ENCODE measurements at regions not wholly inside any gene's neighbourhood (a gene's known extent, or its start where the extent isn't known, plus 50 kb on each side); places are given as distances from the start of the nearest gene placed in this dataset.
A peak's percentile ranks its signal among the peaks of the same experiment; 100 is the strongest.
"Not testable (repeated sequence)": the region's sequence is repeated elsewhere in the genome, so short reads cannot be mapped to it uniquely, and the experiment has no call there.

DNA sequence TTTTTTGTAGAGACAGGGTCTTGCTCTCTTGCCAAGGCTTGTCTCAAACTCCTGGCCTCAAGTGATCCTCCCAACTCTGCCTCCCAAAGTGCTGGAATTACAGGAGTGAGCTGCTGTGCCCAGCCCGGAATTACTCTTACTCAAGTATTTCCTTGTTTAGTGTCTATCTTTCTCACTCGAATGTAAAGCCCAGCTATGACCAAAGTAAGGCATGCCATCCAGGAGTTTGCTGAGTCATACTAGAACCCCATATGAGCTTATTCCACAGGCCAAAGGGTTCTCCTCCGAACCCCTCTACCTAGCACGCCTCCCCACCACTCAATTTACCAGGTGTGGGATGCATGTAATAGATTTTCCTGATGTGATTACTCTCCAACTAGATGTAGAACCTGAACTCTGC lies 166.6 kb upstream of the AUTS2 start:
- no peak for DNase-seq (ENCODE audit: low spot score)

DNA sequence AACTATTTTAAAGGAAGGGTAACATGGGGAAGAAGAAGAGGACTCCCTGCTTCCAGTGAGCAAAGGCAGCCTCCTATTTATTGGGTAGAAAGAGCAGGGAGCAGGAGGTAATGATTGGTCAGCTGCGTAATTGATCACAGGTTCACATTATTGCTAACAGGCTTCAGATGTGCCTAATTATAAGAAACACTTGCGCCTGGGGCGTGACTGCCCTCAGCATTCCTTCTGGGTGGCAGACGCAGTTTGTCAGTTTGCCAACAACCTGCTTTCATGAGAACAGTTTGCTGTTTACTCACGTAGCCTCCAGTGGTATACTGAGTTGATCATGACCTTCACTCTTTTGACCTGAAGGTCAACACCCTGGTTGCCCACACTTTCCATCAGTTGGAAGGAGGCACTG lies 166.0 kb upstream of the AUTS2 start:
- DNase-seq (ENCODE audit: low spot score) = not testable (repeated sequence)

DNA sequence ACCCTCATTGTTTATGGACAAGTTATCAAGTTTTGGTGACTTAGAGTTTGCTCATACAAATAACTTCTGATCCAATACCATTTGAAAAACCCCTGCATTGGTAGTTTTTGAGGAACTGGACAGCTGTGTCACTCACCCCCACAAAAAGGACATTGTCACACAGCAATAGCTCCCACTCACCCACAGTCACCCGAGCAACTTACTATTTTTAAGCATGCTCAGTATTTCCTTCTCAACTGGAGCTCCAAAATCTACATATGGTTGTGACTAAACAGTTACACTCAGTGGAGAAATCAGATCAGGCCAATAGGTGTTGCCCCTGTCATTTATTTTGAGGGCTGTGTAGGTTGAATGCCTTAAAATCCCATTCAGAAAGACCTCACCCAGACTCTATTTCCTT lies 165.2 kb upstream of the AUTS2 start:
- DNase-seq (ENCODE audit: low spot score) = no peak

DNA sequence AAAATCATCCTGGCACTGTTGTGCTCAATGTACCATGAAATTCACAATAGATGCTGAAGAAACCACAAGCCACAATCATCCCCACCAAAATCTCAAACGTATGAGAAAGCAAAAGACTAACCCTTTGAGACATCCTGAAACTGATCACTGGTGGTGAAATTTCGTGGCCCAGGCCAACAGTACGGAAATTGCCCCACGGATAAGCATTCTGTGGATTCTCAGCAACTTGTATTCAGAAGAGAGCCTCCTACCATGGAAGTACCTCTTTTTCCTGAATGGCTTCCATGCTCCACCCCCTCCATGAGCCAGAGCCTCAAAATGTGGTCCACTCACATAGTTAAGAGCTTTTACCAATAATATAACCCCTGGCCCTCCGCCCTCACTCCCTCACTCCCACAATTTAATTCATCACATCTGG lies 163.9 kb upstream of the AUTS2 start:
- no peak for DNase-seq (ENCODE audit: low spot score)

DNA sequence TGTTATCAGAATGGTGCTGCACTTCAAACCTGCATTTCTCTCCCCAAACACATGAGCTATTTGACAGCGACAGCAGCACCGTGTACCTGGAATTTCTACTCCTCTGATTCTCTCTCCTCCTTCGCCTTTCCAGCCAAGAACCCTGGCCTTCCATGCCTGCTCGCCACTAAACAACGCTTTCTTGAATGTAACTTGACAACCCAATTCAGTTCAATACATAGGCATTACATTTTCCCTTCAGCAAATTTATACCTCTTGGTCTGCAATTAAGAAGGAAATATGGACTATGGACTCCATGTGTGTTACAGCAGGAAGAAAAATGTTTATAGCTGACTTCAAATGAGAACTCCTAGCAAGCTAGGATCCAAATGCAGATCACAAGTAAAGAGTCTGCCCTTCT lies 162.6 kb upstream of the AUTS2 start:
- no peak for DNase-seq (ENCODE audit: low spot score)

DNA sequence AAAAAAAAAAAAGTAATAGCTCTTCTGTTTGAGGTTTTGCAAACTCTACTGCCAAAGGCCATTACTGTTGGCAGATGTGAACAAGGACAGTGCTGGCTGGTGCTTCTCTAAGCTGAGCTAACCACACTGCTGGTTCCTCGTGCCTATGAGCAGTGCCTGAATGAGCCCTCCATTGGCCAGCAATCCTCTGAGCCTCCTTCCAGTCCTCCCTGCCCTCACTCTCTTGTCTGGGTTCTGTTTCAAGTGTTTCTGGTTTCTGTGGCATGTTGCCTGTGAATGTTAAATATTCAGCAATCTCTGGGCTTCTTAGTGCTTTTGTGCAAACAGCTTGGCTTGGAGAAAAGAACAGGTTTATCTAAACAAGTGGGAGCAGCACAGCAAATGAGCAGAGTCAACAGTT lies 161.3 kb upstream of the AUTS2 start:
- no peak for DNase-seq (ENCODE audit: low spot score)

DNA sequence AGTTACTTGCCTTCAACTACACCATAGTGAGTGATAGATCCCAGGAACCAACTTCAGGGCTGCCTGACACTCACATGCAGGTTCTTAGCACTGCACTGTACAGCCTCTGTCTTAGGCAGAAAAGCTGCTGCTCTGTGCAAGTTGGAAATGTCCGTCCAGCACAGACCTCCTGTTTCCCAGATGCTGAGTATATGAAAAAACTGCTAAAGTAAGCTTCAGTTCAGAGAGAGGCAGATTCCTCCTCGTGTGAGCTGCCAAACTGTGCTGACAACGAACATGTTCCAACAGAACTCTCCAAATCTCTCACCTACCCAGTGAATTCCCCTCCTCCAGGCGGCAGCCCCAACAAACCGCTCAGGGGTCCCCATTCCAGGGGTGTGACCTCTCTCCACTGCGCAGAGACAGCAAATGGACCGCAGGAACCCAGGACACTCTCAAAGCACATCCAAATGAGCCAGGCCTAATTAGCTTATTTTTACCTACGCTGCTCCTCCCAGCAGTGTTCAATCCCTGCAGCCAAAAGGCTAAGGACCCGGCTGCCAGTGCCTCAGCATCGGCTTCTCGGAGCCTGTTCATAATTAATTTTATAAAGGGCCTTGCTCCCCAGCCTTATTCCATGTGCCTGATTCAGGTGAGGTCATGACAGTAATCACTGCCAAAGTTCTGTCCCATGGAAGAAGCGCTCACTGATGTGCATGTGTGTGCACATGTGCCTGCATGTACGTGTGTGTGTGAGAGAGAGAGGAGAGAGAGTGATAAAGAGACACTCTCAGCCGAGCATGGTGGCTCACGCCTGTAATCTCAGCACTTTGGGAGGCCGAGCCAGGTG lies 159.5 kb upstream of the AUTS2 start:
- DNase-seq (ENCODE audit: low spot score) = peak; percentile 74

DNA sequence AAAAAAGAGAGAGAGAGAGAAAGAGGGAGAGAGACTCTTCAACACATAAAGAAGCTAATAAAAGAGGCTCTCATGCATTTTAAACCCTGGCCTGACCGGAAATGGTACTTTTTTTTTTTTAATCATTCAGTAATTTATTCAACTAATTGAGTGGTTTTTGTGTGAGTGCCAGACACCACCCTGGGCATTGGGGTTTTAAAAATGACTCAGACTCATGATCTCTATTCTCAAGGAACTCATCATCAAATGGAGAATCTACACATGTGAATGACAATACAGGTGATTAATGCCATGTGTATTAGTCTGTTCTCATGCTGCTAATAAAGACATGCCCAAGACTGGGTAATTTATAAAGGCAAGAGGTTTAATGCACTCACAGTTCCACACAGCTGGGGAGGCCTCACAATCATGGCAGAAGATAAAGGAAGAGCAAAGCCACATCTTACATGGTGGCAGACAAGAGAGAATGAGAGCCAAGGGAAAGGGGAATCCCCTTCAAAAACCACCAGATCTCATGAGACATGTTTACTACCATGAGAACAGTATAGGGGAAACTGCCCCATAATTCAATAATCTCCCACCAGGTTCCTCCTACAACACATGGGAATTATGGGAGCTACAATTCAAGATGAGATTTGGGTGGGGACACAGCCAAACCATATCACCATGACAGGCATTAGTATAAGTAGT lies 158.5 kb upstream of the AUTS2 start:
- DNase-seq (ENCODE audit: low spot score) = no peak

DNA sequence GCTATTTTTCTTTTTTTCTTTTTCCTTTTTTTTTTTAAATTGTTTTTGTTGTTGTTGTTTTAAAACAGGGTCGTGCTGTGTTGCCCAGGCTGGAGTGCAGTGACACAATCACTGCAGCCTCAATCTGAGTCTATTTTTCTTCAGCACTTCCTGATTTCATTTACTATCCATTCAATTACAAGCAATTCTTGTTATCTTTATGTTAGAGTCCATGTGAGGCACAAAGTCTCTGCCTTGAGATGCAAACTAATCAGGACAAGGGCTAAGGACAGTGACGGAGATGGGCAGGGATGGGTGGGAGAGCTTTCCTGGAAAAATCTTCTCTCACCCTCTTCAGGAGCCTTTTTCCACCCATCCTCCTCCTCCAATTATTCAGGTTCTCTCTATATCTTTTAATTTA lies 157.3 kb upstream of the AUTS2 start:
- no peak for DNase-seq (ENCODE audit: low spot score)

DNA sequence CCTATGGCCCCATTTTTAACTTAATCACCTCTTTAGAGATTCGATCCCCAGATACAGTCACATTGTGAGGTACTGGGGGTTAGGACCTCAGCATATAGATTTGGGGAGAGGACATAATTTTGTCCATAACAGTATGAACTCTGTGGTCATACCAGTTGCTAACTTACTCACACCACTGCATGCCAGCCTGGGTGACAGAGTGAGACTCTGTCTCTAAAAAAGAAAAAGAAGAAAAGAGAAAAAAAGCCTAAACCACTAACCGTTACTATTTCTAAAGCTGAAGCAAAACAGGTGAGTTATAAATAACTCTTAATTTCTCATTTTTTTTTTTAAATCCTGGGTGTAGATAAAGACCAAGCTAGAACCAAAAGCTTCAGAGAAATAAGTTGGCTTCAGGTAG lies 155.1 kb upstream of the AUTS2 start:
- DNase-seq (ENCODE audit: low spot score) = no peak

DNA sequence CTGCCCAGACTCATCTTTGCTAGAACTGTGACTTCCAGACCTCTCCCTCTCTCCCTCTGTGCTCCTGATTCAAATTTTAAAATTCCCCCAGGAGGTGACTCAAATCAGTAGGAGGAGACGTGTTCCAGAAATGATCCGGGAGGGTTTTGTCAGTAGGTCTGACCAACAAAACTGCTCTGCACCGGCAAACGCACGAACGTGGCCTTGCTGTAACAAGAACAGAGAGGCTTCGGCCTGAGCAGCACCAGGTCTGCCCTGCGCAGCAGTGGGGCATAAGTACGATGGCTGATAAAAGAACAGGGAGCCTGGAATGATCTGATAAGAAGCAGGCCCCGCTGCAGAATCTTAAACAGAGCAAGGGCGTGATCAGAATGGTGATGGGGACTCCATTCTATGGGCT lies 152.7 kb upstream of the AUTS2 start:
- DNase-seq (ENCODE audit: low spot score) = no peak

DNA sequence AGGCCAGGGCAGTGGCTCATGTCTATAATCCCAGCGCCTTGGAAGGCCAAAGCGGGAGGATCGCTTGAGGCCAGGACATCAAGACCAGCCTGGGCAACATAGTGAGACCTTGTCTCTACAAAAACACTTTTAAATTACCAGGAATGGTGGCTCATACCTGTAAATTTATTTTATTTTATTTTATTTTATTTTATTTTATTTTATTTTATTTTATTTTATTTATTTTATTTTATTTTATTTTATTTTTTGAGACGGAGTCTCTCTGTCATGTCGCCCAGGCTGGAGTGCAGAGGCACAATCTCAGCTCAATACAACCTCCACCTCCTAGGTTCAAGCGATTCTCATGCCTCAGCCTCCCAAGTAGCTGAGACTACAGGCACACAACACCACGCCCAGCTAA lies 152.1 kb upstream of the AUTS2 start:
- not testable (repeated sequence) for DNase-seq (ENCODE audit: low spot score)

DNA sequence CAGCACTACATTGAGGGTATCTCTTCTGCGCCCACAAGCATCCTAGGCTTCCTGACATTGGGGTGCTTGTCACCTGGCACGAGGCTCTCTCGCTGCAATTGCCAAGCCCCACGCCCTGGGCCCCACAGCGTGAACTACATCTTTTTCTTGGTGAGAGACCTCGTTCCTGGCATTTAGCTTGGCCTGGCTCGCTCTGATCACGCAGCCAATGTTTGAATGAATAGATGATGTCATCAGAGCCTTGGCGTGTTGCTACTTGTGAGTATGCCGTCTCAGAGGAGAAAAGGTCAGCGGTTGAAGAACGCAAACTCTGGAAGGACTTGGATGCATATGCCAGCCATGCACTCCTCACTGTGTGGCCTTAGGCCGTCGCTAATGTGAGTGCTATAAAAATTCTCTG lies 150.2 kb upstream of the AUTS2 start:
- peak; percentile 11 for DNase-seq (ENCODE audit: low spot score)

DNA sequence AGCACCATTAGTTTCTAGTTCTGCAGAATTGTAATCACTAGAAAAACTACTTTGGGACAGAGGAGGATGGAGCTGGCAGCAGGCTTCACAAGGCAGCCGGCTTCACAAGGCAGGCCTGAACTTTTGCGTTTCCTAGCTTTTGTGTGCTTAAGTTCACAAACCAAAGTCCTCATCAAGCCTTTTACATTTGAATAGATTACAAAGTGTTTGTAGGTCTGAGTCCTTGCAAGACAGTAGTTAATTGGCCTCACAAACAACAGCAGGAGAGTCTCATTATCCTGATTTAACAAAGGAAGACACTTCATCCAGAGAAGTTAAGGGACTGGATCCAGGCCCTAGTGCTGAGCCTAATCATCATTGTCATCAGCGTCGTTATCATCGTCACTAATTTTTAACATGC lies 147.8 kb upstream of the AUTS2 start:
- no peak for DNase-seq (ENCODE audit: low spot score)

DNA sequence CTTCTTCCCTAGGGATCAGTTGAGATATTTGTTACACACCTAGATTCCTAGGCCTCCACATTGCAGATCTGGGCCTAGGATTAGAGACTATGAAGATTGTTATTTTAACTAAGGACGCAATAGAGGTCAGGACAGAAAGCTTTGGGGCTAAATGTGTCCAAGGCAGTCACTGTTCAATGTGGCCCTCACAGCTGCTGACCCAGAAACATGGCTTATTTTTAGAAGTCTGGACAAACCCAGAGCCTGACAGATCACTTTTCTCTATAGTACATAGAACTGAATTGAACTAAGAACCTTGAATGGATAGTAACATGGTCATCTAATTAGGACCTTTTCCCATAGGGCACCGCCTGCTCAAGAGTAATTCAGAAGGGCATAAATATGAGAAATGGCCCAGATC lies 146.6 kb upstream of the AUTS2 start:
- DNase-seq (ENCODE audit: low spot score) = no peak

DNA sequence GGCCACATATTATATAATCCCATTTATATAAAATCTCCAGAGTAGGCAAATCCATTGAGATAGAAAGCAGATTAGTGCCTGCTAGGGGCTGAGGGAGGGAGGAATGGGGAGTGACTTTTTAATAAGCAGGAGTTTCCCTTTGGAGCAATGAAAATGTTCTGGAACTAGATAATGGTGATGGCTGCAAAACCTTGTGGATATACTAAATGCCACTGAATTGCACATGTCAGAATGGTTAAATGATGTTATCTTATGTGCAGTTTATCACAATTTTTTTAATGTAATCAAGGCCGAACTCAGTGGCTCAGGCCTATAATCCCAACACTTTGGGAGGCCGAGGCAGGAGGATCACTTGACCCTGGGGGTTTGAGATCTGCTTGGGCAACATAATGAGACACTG lies 145.5 kb upstream of the AUTS2 start:
- peak; percentile 71 for DNase-seq (ENCODE audit: low spot score)

DNA sequence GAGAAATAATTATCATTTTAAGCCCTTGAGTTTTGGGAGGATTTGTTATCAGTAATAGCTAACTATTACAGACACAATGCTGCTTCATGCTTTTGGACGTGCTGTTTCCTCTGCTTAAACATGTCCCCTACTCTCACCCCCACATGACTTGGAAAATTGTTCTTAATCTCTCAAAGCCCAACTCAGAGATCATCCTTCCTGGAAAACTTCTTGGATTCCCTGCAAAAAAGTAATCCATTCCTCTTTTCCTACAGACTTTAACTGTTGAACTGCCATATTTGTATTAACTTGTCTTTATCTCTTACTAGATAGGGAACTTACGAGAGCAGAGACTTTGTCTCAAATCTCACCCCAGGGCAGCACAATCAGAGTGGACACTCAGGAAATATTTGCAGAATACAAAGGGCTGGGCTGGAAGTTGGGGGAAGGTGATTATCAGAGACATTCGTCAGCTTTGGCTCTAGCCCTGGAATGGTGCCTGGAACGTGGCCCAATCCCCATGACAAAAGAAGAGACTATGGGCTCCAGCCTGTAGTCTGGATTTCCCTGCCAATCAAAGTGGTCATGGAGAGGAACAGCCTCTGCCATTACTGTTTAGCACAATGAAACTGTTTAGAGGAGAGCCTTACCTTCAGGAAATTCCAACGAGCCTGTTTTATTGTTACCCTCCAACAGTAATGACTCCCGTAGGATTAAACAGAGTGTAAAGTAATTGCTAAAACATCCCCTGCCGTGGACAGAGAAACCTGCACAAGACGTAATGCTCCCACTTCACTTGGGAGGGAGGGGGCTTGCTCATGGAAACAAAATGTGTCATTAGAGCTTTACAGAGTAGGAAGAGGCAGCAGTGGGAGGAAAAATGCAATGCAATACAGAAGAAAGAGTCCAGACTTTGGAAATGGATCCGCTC lies 140.4 kb upstream of the AUTS2 start:
- peak; percentile 24 for DNase-seq (ENCODE audit: low spot score)

DNA sequence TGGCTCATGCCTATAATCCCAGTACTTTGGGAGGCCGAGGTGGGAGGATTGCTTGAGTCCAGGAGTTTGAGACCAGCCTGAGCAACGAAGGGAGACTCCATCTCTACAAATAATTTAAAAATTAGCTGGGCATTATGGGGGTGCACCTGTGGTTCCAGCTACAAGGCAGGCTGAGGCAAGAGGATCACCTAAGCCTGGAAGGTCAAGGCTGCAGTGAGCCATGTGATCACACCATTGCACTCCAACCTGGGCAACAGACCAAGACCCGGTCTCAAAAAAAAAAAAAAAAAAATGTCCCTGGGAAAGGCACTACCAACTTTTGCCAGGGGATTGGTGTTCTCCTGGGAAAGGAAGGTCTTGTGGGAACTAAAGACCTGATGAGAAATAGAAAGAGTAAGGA lies 134.2 kb upstream of the AUTS2 start:
- DNase-seq (ENCODE audit: low spot score) = no peak

DNA sequence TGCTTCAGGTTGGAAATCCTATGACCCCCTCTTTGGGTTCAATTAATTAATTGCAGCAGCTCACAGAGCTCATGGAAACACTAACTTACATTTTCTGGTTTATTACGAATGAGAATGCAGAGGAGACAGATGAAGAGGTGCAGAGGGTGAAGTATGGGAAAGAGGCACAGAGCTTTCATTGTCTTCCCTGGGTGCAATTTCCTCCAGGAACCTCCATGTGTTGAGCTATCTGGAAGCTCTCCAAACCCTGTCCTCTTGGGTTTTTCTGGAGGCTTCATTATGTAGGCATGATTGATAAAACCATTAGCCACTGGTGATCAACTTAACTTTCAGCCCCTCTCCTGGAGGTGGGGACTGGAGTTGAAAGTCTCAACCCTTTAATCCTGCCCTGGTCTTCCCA lies 133.0 kb upstream of the AUTS2 start:
- no peak for DNase-seq (ENCODE audit: low spot score)

DNA sequence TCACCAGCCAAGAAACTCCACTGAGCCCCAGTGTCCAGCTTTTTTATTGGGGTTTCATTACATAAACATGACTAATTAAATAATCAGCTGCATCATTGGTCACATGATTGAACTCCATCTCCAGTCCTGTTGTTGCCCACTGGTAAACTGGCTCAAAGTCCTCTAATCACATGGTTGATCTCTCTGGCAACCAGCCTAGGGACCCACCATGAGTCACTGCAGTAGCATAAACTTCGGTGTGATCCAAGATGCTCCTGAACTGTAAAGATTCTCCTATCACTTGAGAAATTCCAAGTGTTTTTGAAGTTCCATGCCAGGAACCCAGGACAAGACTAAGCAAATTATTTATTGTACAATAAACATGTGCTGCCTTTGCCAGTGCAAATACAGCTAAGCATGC lies 130.4 kb upstream of the AUTS2 start:
- no peak for DNase-seq (ENCODE audit: low spot score)

DNA sequence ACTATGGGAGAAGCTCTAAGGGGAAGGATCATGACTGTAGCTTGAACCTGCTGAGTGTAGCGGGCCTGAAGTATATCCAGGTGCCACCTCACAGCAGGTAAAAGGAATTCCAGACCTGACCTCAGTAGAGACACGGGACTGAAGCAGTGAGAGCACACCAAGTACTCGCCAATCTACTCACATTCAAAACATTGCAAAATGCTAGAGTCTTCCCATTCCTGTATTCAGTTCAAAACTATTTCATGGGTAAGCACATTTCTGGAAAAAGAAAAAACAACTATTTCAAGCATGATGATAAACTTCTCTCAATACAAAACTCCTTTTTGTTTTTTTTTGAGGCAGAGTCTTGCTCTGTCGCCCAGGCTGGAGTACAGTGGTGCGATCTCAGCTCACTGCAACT lies 121.9 kb upstream of the AUTS2 start:
- peak; percentile 38 for DNase-seq (ENCODE audit: low spot score)

DNA sequence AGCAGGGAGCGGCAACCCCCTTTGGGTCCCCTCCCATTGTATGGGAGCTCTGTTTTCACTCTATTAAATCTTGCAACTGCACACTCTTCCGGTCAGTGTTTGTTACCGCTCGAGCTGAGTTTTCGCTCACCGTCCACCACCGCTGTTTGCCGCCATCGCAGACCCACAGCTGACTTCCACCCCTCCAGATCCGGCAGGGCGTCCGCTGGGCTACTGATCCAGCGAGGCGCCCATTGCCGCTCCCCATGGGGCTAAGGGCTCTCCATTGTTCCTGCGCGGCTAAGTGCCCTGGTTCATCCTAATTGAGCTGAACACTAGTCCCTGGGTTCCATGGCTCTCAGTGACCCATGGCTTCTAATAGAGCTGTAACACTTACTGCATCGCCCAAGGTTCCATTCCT lies 115.6 kb upstream of the AUTS2 start:
- DNase-seq (ENCODE audit: low spot score) = no peak

Measured in umbilical cord (tissue), 1 donor.